SH-SY5Y (cell line): ENCODE measurements at regions not wholly inside any gene's neighbourhood (a gene's known extent, or its start where the extent isn't known, plus 50 kb on each side); places are given as distances from the start of the nearest gene placed in this dataset.

Source experiments
- GATA2 ChIP-seq: IDR thresholded peaks from 2 replicates; pipeline ENCODE4 v1.6.1; 2011; ENCODE audit warnings: mild to moderate bottlenecking, low read depth, low read length
- GATA3 ChIP-seq: IDR thresholded peaks from 2 replicates; pipeline ENCODE4 v1.6.1; 2011; ENCODE audit warnings: low read depth, mild to moderate bottlenecking, low read length, moderate library complexity

- no peak for TF ChIP-seq GATA2
- no peak for TF ChIP-seq GATA3
Observed at GRCh38 chr7:29619848-29620555, 56.4 kb downstream of the PRR15 start.
